Osteocyte (in vitro differentiated cells): ENCODE measurements at regions not wholly inside any gene's neighbourhood (a gene's known extent, or its start where the extent isn't known, plus 50 kb on each side); places are given as distances from the start of the nearest gene placed in this dataset.

ENCODE experiments used
- DNase-seq: peaks from one replicate; pipeline ENCODE4 v3.0.0; 2021; ENCODE audit warnings: mixed read lengths; ENCODE audit not compliant: unreplicated experiment; ENCODE audit errors: extremely low spot score
- H3K27ac Mint-ChIP-seq: one replicate; pipeline ENCODE4 v1.8.0; 2021; ENCODE audit warnings: mild to moderate bottlenecking, mixed read lengths; ENCODE audit not compliant: unreplicated experiment
- H3K27me3 Mint-ChIP-seq: one replicate; pipeline ENCODE4 v1.8.0; 2021; ENCODE audit warnings: mixed read lengths; ENCODE audit not compliant: unreplicated experiment
- H3K36me3 Mint-ChIP-seq: one replicate; pipeline ENCODE4 v1.8.0; 2021; ENCODE audit warnings: mixed read lengths; ENCODE audit not compliant: unreplicated experiment
- H3K4me1 Mint-ChIP-seq: one replicate; pipeline ENCODE4 v1.8.0; 2021; ENCODE audit warnings: mixed read lengths; ENCODE audit not compliant: unreplicated experiment
- H3K4me3 Mint-ChIP-seq: one replicate; pipeline ENCODE4 v1.8.0; 2021; ENCODE audit warnings: mild to moderate bottlenecking, moderate library complexity, mixed read lengths; ENCODE audit not compliant: unreplicated experiment
- H3K9me3 Mint-ChIP-seq: one replicate; pipeline ENCODE4 v1.8.0; 2021; ENCODE audit warnings: mixed read lengths; ENCODE audit not compliant: unreplicated experiment
- CTCF ChIP-seq: fragments of 200-600 bp; sonication (generic); IDR thresholded peaks from 2 replicates; pipeline ENCODE4 v1.5.0; 2021; ENCODE audit warnings: antibody characterized with exemption, mild to moderate bottlenecking, moderate library complexity

GRCh38 chr5:107169867-107170266 lies 500.9 kb downstream of the EFNA5 start:
- Mint-ChIP-seq H3K4me1 (no peaks in the 10 kb centered on the region), H3K36me3 (peaks cover 3% of the 10 kb centered on the region), H3K4me3 (no peak overlapping the region), H3K27ac (no peak overlapping the region), H3K27me3 (no peaks in the 10 kb centered on the region), H3K9me3 (peaks cover 14% of the 10 kb centered on the region)
- no peak for TF ChIP-seq CTCF
- DNase-seq = no peak

- Mint-ChIP-seq H3K4me1 (no peaks in the 10 kb centered on the region), H3K4me3 (no peak overlapping the region), H3K9me3 (peaks cover 14% of the 10 kb centered on the region), H3K27ac (no peak overlapping the region), H3K36me3 (peaks cover 3% of the 10 kb centered on the region), H3K27me3 (no peaks in the 10 kb centered on the region)
- no peak for TF ChIP-seq CTCF
- DNase-seq = no peak
Measured at GRCh38 chr5:107168848-107169752, 501.6 kb downstream of the EFNA5 start.

- no peak overlapping the region for H3K4me3 Mint-ChIP-seq
- H3K27me3 Mint-ChIP-seq = no peaks in the 10 kb centered on the region
- no peak for TF ChIP-seq CTCF
- no peak for DNase-seq
- H3K4me1 Mint-ChIP-seq = no peaks in the 10 kb centered on the region
- H3K27ac Mint-ChIP-seq = no peak overlapping the region
- peaks cover 14% of the 10 kb centered on the region for H3K9me3 Mint-ChIP-seq
- peaks cover 3% of the 10 kb centered on the region for H3K36me3 Mint-ChIP-seq
Measured at GRCh38 chr5:107168086-107168485, 502.7 kb downstream of the EFNA5 start.

GRCh38 chr5:107165296-107165695 lies 505.4 kb downstream of the EFNA5 start:
- TF ChIP-seq CTCF = no peak
- H3K27me3 Mint-ChIP-seq = no peaks in the 10 kb centered on the region
- H3K4me1 Mint-ChIP-seq = no peaks in the 10 kb centered on the region
- H3K27ac Mint-ChIP-seq = no peak overlapping the region
- no peak for DNase-seq
- no peak overlapping the region for H3K4me3 Mint-ChIP-seq
- peaks cover 7% of the 10 kb centered on the region for H3K36me3 Mint-ChIP-seq
- peaks cover 17% of the 10 kb centered on the region for H3K9me3 Mint-ChIP-seq

- no peaks in the 10 kb centered on the region for H3K27me3 Mint-ChIP-seq
Measured at GRCh38 chr5:107157809-107158208, 512.9 kb downstream of the EFNA5 start.

More at GRCh38 chr5:107157809-107158208, 512.9 kb downstream of the EFNA5 start:
- no peak for DNase-seq
- Mint-ChIP-seq H3K4me1 (peaks cover 5% of the 10 kb centered on the region), H3K9me3 (peaks cover 14% of the 10 kb centered on the region), H3K36me3 (peaks cover 5% of the 10 kb centered on the region), H3K27ac (no peak overlapping the region), H3K4me3 (no peak overlapping the region)
- TF ChIP-seq CTCF = no peak
